Psoas muscle (tissue), 7 donors: ENCODE measurements at regions not wholly inside any gene's neighbourhood (a gene's known extent, or its start where the extent isn't known, plus 50 kb on each side); places are given as distances from the start of the nearest gene placed in this dataset.

Experiments
- ATAC-seq, 4 donors: fragments of 200-7000 bp; cut with Tn5 transposase; one replicate each; pipeline ENCODE4 v1.9.1; 2020; ENCODE audit warnings: moderate library complexity in 3 of 4, mild to moderate bottlenecking in 2 of 4
- DNase-seq, 2 donors: peaks; one replicate each; pipeline ENCODE4 v3.0.0-alpha.2; 2020
- H3K27ac ChIP-seq: fragments of 200-600 bp; one replicate; pipeline ENCODE4 v1.8.0; 2022
- H3K27me3 ChIP-seq, 3 donors: fragments of 200-600 bp in 1 of 3; one replicate each; pipeline versions ENCODE4 v1.6.1 to v1.8.0; 2013 to 2022; ENCODE audit warnings: low read length in 2 of 3, mild to moderate bottlenecking in 2 of 3, moderate library complexity in 1 of 3; ENCODE audit not compliant: insufficient read depth in 3 of 3
- H3K36me3 ChIP-seq, 2 donors: fragments of 200-600 bp in 1 of 2; one replicate each; pipeline versions ENCODE4 v1.6.1 to v1.8.0; 2013 to 2022; ENCODE audit warnings: low read depth in 1 of 2, mild to moderate bottlenecking in 1 of 2, moderate library complexity in 1 of 2; ENCODE audit not compliant: insufficient read depth in 1 of 2
- H3K4me1 ChIP-seq: fragments of 200-600 bp; one replicate; pipeline ENCODE4 v1.8.0; 2022
- H3K4me3 ChIP-seq: fragments of 200-600 bp; one replicate; pipeline ENCODE4 v1.8.0; 2022; ENCODE audit warnings: mild to moderate bottlenecking
- H3K9me3 ChIP-seq: fragments of 200-600 bp; one replicate; pipeline ENCODE4 v1.8.0; 2022
- CTCF ChIP-seq: fragments of 200-600 bp; IDR thresholded peaks from one replicate; pipeline ENCODE4 v1.8.0; 2022; ENCODE audit warnings: antibody characterized with exemption
- WGBS, 3 donors: extraction: QIAGEN DNeasy Blood & Tissue Kit; methylation state at CpG; one replicate each; pipeline versions ENCODE4 v1.1.6 to v1.1.7; 2013; 5-methylcytosine and 5-hydroxymethylcytosine counted together
- intact Hi-C, 2 donors: fragments of 100-400 bp; cut with DNase I; formaldehyde crosslinking; loops; one replicate each; pipeline versions ENCODE4 v1.11.0 to v1.14.2; 2022
- donor health status: healthy with polysubstance abuse.
- donor health status: DM: no; HTN: no; CAD: no; lungs with moderate emphysema.
- donor health status: Bipolar disorder and iron deficiency.
- donor health status: healthy.
- donor health status: DM: yes; HTN: yes; CAD: no.
- donor health status: DM: no; HTN: no; CAD: no.
- donor health status: DM: yes; HTN: yes; CAD: no.

- Histone ChIP-seq H3K27me3 (peaks cover 0 to 2% (median 0%) of the 10 kb centered on the region in 3 donors), H3K4me1 (no peaks in the 10 kb centered on the region), H3K9me3 (peaks cover 2% of the 10 kb centered on the region), H3K27ac (no peak overlapping the region), H3K36me3 (no peaks in the 10 kb centered on the region), H3K4me3 (no peak overlapping the region)
- intact Hi-C loops: no loop called here
- WGBS, 3 donors: 68 to 86% (median 72%) methylated on average over 2 of the region's 2 CpGs
- TF ChIP-seq CTCF: no peak
- ATAC-seq (no peak), DNase-seq (no peak)
These were observed 68.8 kb upstream of the SDK1 start for GRCh38 chr7:3232228-3232627.

GRCh38 chr7:3233301-3233700 lies 67.8 kb upstream of the SDK1 start:
- intact Hi-C loops: no loop called here
- peaks cover 0 to 2% (median 0%) of the 10 kb centered on the region in 3 donors for H3K27me3 ChIP-seq
- TF ChIP-seq CTCF: no peak
- DNase-seq (no peak), ATAC-seq (no peak)
- no peaks in the 10 kb centered on the region for H3K36me3 ChIP-seq
- H3K9me3 ChIP-seq: peaks cover 2% of the 10 kb centered on the region
- 80 to 83% (median 81%) methylated on average over 7 of the region's 7 CpGs for WGBS, 3 donors
- H3K27ac ChIP-seq: no peak overlapping the region
- H3K4me1 ChIP-seq: no peaks in the 10 kb centered on the region
- H3K4me3 ChIP-seq: no peak overlapping the region

GRCh38 chr7:3234051-3234450 lies 67.0 kb upstream of the SDK1 start:
- ATAC-seq (no peak), DNase-seq (no peak)
- intact Hi-C loops: no loop called here
- H3K4me1 ChIP-seq: no peaks in the 10 kb centered on the region
- TF ChIP-seq CTCF: no peak
- no peak overlapping the region for H3K27ac ChIP-seq
- no peaks in the 10 kb centered on the region for H3K36me3 ChIP-seq
- peaks cover 2% of the 10 kb centered on the region for H3K9me3 ChIP-seq
- WGBS, 3 donors: 86 to 94% (median 90%) methylated on average over 6 of the region's 6 CpGs
- peaks cover 0 to 2% (median 0%) of the 10 kb centered on the region in 3 donors for H3K27me3 ChIP-seq
- H3K4me3 ChIP-seq: no peak overlapping the region

GRCh38 chr7:3234851-3235250 lies 66.2 kb upstream of the SDK1 start:
- 93 to 95% (median 95%) methylated on average over 3 of the region's 3 CpGs for WGBS, 3 donors

More at GRCh38 chr7:3234851-3235250, 66.2 kb upstream of the SDK1 start:
- ATAC-seq: no peak
- no peak overlapping the region for H3K27ac ChIP-seq
- no peak overlapping the region for H3K4me3 ChIP-seq
- H3K27me3 ChIP-seq: peaks cover 0 to 2% (median 0%) of the 10 kb centered on the region in 3 donors
- no peak for DNase-seq
- no peak for TF ChIP-seq CTCF
- intact Hi-C loops: no loop called here
- H3K36me3 ChIP-seq: no peaks in the 10 kb centered on the region
- peaks cover 2% of the 10 kb centered on the region for H3K9me3 ChIP-seq
- H3K4me1 ChIP-seq: no peaks in the 10 kb centered on the region
